Stimulated activated CD4-positive, alpha-beta T cell treated with anti-CD3 and anti-CD28 coated beads, Interleukin-12 subunit alpha, Interleukin-12 subunit beta, amount 100 ng/mL, for 4 hours (primary cell): ENCODE measurements at regions not wholly inside any gene's neighbourhood (a gene's known extent, or its start where the extent isn't known, plus 50 kb on each side); places are given as distances from the start of the nearest gene placed in this dataset.

ENCODE experiments used
- DNase-seq: peaks from one replicate; pipeline ENCODE4 v3.0.0-alpha.2; 2020

- no peak for DNase-seq
Observed at GRCh38 chr20:7264137-7264536, 496.7 kb downstream of the BMP2 start.

GRCh38 chr20:7269452-7269851 is 502.0 kb downstream of the BMP2 start:
- DNase-seq, result no peak

- DNase-seq, result no peak
Observed at GRCh38 chr20:7272512-7272911, 505.0 kb downstream of the BMP2 start.

- DNase-seq, result no peak
Observed at GRCh38 chr20:7274870-7275269, 507.4 kb downstream of the BMP2 start.

GRCh38 chr20:7275645-7276237 is 508.3 kb downstream of the BMP2 start:
- DNase-seq, result no peak

GRCh38 chr20:7285918-7286556 is 518.6 kb downstream of the BMP2 start:
- peak; percentile 0 for DNase-seq

- no peak for DNase-seq
Observed at GRCh38 chr20:7291323-7291943, 523.9 kb downstream of the BMP2 start.

- DNase-seq, result no peak
Observed at GRCh38 chr20:7291946-7292345, 524.5 kb downstream of the BMP2 start.

GRCh38 chr20:7294816-7295360 is 527.4 kb downstream of the BMP2 start:
- DNase-seq, result no peak

GRCh38 chr20:7301807-7302206 is 534.3 kb downstream of the BMP2 start:
- no peak for DNase-seq

- DNase-seq, result no peak
Observed at GRCh38 chr20:7302250-7302649, 534.8 kb downstream of the BMP2 start.

GRCh38 chr20:7305976-7306375 is 538.5 kb downstream of the BMP2 start:
- no peak for DNase-seq

GRCh38 chr20:7308163-7308562 is 540.7 kb downstream of the BMP2 start:
- no peak for DNase-seq

- DNase-seq, result no peak
Observed at GRCh38 chr20:7313047-7313446, 545.6 kb downstream of the BMP2 start.

- no peak for DNase-seq
Observed at GRCh38 chr20:7323957-7324356, 556.5 kb downstream of the BMP2 start.

- no peak for DNase-seq
Observed at GRCh38 chr20:7327810-7328209, 560.3 kb downstream of the BMP2 start.

- no peak for DNase-seq
Observed at GRCh38 chr20:7330850-7331249, 563.4 kb downstream of the BMP2 start.

GRCh38 chr20:7332169-7332568 is 564.7 kb downstream of the BMP2 start:
- DNase-seq, result no peak

GRCh38 chr20:7333841-7334240 is 566.4 kb downstream of the BMP2 start:
- DNase-seq, result no peak

GRCh38 chr20:7346026-7346425 is 578.5 kb downstream of the BMP2 start:
- no peak for DNase-seq

- DNase-seq, result no peak
Observed at GRCh38 chr20:7346562-7346961, 579.1 kb downstream of the BMP2 start.

- DNase-seq, result no peak
Observed at GRCh38 chr20:7347409-7347808, 579.9 kb downstream of the BMP2 start.

- DNase-seq, result no peak
Observed at GRCh38 chr20:7348253-7348652, 580.8 kb downstream of the BMP2 start.

GRCh38 chr20:7352165-7352564 is 584.7 kb downstream of the BMP2 start:
- no peak for DNase-seq
